Natural killer cell treated with Interleukin-12 subunit alpha and Interleukin-12 subunit beta and Interleukin-15 and Interleukin-18, amount 100 ng/mL, for 72 hours (primary cell): ENCODE measurements at regions not wholly inside any gene's neighbourhood (a gene's known extent, or its start where the extent isn't known, plus 50 kb on each side); places are given as distances from the start of the nearest gene placed in this dataset.

Source experiments
- ATAC-seq, 2 donors: fragments of 150-1000 bp; cut with Tn5 transposase in 1 of 2; sonication (Bioruptor Pico), chemical (Tn5 transposase) in 1 of 2; 2 replicates each; pipeline ENCODE4 v1.10.0; 2021
- DNase-seq: peaks from one replicate; pipeline ENCODE4 v3.0.0; 2022; ENCODE audit warnings: low spot score
- H3K27ac Mint-ChIP-seq, 2 donors: 1 replicate in 1 of 2; 2 replicates in 1 of 2; pipeline ENCODE4 v1.8.0; 2022; ENCODE audit warnings: mixed read lengths in 2 of 2, mild to moderate bottlenecking in 1 of 2, moderate library complexity in 1 of 2
- H3K27me3 Mint-ChIP-seq, 2 donors: 1 replicate in 1 of 2; 2 replicates in 1 of 2; pipeline ENCODE4 v1.8.0; 2022; ENCODE audit warnings: mixed read lengths in 2 of 2
- H3K36me3 Mint-ChIP-seq: one replicate; pipeline ENCODE4 v1.8.0; 2022; ENCODE audit warnings: mixed read lengths
- H3K4me1 Mint-ChIP-seq, 2 donors: 1 replicate in 1 of 2; 2 replicates in 1 of 2; pipeline ENCODE4 v1.8.0; 2022; ENCODE audit warnings: low read depth in 2 of 2, mixed read lengths in 2 of 2, mild to moderate bottlenecking in 1 of 2
- H3K4me3 Mint-ChIP-seq: one replicate; pipeline ENCODE4 v1.8.0; 2022; ENCODE audit warnings: mixed read lengths
- H3K9me3 Mint-ChIP-seq: 2 replicates; pipeline ENCODE4 v1.8.0; 2022; ENCODE audit warnings: mixed read lengths

GRCh38 chr16:73545755-73546154 lies 497.8 kb upstream of the ZFHX3 start:
- Mint-ChIP-seq H3K9me3 (no peaks in the 10 kb centered on the region), H3K27me3 (peaks cover 47 to 57% of the 10 kb centered on the region in 2 donors), H3K36me3 (no peaks in the 10 kb centered on the region), H3K4me3 (no peak overlapping the region), H3K4me1 (no peaks in the 10 kb centered on the region), H3K27ac (no peak overlapping the region)
- DNase-seq (no peak), ATAC-seq (no peak)

GRCh38 chr16:73545290-73545689 lies 497.4 kb upstream of the ZFHX3 start:
- ATAC-seq (no peak), DNase-seq (no peak)
- Mint-ChIP-seq H3K27ac (no peak overlapping the region), H3K4me3 (no peak overlapping the region), H3K9me3 (no peaks in the 10 kb centered on the region), H3K4me1 (no peaks in the 10 kb centered on the region), H3K27me3 (peaks cover 46 to 52% of the 10 kb centered on the region in 2 donors), H3K36me3 (no peaks in the 10 kb centered on the region)

DNA sequence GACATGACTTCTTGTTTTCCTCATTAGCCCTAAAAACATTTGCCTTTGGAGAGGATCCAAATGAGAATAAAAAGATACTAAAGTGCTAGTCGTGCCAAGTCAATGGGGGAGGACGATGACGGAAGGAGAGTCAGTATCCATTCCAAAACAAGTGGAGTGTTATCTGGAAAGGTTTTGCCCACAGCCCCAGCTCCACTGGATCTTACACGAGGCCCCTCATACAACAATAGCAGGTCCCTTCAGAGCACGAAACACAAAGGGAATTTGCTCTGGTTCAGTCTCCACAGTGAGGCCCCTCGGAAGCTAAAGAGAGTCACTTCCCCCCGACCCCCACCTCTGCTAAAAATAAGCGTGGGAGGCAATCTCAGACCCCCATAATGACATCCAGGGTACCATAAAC lies 496.9 kb upstream of the ZFHX3 start:
- Mint-ChIP-seq H3K36me3 (no peaks in the 10 kb centered on the region), H3K4me1 (no peaks in the 10 kb centered on the region), H3K4me3 (no peak overlapping the region), H3K27ac (no peak overlapping the region), H3K9me3 (no peaks in the 10 kb centered on the region), H3K27me3 (peaks cover 48 to 50% of the 10 kb centered on the region in 2 donors)
- ATAC-seq (no peak), DNase-seq (no peak)

DNA sequence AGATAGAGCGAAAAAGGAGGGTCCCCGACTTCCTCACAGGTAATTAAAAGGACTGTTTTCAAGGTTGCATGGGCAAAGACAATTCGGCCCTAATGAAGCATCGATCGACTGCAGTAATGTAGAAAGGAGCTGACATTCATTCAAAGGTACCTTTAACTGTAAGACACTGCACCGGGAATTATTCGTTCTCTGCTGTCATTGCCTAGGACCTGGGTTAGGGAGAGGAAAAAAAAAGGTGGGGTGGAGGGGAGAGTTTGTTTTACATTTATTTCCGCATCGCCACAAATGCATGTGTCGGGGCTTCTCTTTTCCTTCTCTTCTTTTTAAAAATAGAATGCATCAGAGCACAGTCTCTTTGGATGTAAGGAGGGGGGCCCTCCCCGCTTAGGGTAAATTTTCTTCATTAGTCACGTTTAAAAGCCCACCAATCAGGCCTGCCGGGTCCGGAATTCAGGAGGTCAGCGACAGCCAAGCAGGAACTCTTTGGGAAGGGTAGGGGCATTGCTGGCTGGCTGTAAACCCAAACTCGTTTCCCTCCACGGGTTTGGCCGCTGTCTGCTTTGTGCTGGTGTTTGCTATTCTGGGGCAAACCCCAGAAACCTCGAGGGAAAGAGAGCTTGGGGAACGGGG lies 496.2 kb upstream of the ZFHX3 start:
- DNase-seq (no peak), ATAC-seq (no peak)
- H3K4me1 Mint-ChIP-seq, result no peaks in the 10 kb centered on the region
- no peaks in the 10 kb centered on the region for H3K9me3 Mint-ChIP-seq
- no peaks in the 10 kb centered on the region for H3K36me3 Mint-ChIP-seq
- H3K27me3 Mint-ChIP-seq, result peaks cover 44 to 47% of the 10 kb centered on the region in 2 donors
- no peak overlapping the region for H3K4me3 Mint-ChIP-seq
- no peak overlapping the region for H3K27ac Mint-ChIP-seq

DNA sequence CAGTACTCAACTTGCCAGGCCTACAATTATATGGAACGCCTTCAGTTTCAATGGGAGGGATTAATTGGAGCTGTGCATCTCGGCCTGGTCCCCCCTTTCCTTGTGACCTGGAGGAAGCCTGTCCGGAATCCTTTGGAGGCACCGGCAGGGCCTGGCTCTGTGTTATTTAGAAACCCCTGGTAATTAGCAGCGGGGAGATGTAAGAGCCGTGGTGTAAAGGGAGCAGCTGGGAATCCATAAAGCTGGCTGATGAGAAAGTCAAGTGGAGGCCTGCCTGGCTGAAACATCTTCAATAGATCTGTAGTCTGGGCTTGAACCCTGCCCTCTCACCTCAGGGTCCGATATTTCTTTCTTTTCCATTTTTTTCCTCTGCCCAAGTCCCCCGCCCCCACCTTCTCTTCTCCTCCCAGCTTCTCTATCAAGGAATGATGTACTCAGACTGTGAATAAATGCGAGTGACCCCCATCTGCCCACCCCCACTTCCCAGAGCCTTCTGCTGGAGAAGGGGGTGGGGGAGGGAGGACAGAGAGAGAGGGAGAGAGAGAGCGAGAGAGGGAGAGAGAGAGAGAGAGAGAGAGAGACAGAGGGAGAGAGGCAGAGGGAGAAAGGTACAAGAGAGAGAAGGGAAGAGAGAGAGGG lies 495.5 kb upstream of the ZFHX3 start:
- H3K9me3 Mint-ChIP-seq, result no peaks in the 10 kb centered on the region
- H3K4me3 Mint-ChIP-seq, result no peak overlapping the region
- H3K4me1 Mint-ChIP-seq, result no peaks in the 10 kb centered on the region
- ATAC-seq (no peak), DNase-seq (no peak)
- peaks cover 44 to 47% of the 10 kb centered on the region in 2 donors for H3K27me3 Mint-ChIP-seq
- H3K27ac Mint-ChIP-seq, result no peak overlapping the region
- H3K36me3 Mint-ChIP-seq, result no peaks in the 10 kb centered on the region

GRCh38 chr16:73542885-73543284 lies 495.0 kb upstream of the ZFHX3 start:
- no peak overlapping the region for H3K27ac Mint-ChIP-seq
- no peaks in the 10 kb centered on the region for H3K4me1 Mint-ChIP-seq
- ATAC-seq, result no peak
- no peak for DNase-seq
- H3K4me3 Mint-ChIP-seq, result no peak overlapping the region
- H3K36me3 Mint-ChIP-seq, result no peaks in the 10 kb centered on the region
- H3K27me3 Mint-ChIP-seq, result peaks cover 40 to 45% of the 10 kb centered on the region in 2 donors
- no peaks in the 10 kb centered on the region for H3K9me3 Mint-ChIP-seq

DNA sequence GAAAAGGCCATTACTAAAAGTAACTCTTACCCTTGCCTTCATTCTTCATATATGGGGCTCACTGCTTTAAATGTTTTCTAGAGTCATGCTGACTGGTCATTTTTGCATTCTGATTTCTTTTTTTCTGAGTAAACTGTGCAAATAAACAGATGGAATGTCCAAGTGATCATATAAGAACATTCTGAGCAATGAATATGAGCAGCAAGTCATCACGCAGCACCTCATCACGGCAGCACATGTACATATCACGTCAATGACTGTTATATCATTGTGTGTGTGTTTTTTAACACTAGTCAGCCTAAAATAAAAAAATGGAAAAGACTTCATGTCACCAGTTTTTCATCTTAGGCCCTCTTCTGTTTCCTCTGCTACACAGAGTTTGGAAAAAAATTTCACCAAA lies 490.0 kb upstream of the ZFHX3 start:
- Mint-ChIP-seq H3K4me3 (no peak overlapping the region), H3K4me1 (no peaks in the 10 kb centered on the region), H3K27me3 (peaks cover 16 to 18% of the 10 kb centered on the region in 2 donors), H3K9me3 (peaks cover 11% of the 10 kb centered on the region), H3K36me3 (no peaks in the 10 kb centered on the region), H3K27ac (no peak overlapping the region)
- ATAC-seq, result no peak
- DNase-seq, result no peak

GRCh38 chr16:73536931-73537330 lies 489.0 kb upstream of the ZFHX3 start:
- H3K36me3 Mint-ChIP-seq, result no peaks in the 10 kb centered on the region
- H3K4me3 Mint-ChIP-seq, result no peak overlapping the region
- H3K4me1 Mint-ChIP-seq, result no peaks in the 10 kb centered on the region
- H3K27ac Mint-ChIP-seq, result no peak overlapping the region
- peaks cover 17 to 22% of the 10 kb centered on the region in 2 donors for H3K27me3 Mint-ChIP-seq
- ATAC-seq (no peak), DNase-seq (no peak)
- peaks cover 11% of the 10 kb centered on the region for H3K9me3 Mint-ChIP-seq

DNA sequence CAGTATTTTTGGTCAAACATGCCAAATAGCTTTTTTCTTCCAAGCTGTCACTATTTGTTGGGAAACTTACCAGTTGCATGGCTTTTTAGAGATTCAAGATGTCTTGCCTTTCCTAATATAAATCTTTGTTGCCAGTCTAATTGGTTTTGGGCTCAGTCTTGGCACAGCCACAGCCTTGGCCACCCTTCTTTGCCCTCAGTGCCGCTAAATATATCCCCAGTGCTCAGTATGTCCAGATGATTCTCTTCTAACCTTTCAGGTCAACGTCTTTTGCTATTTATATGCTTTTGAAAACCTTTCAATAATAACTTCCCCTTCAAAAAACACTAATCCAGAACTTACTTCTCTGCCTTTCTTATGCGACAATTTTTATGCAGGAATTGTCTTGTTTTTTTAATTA lies 483.1 kb upstream of the ZFHX3 start:
- Mint-ChIP-seq H3K4me1 (no peaks in the 10 kb centered on the region), H3K36me3 (no peaks in the 10 kb centered on the region), H3K4me3 (no peak overlapping the region), H3K27ac (no peak overlapping the region), H3K9me3 (peaks cover 11% of the 10 kb centered on the region), H3K27me3 (peaks cover 9 to 22% of the 10 kb centered on the region in 2 donors)
- no peak for DNase-seq
- no peak for ATAC-seq

- ATAC-seq, result no peak
- H3K9me3 Mint-ChIP-seq, result peaks cover 11% of the 10 kb centered on the region
- DNase-seq, result no peak
- peaks cover 9 to 22% of the 10 kb centered on the region in 2 donors for H3K27me3 Mint-ChIP-seq
- no peaks in the 10 kb centered on the region for H3K4me1 Mint-ChIP-seq
- no peaks in the 10 kb centered on the region for H3K36me3 Mint-ChIP-seq
- H3K4me3 Mint-ChIP-seq, result no peak overlapping the region
- H3K27ac Mint-ChIP-seq, result no peak overlapping the region
Measured at GRCh38 chr16:73530529-73530928, 482.6 kb upstream of the ZFHX3 start.

- Mint-ChIP-seq H3K27me3 (peaks cover 9 to 21% of the 10 kb centered on the region in 2 donors), H3K4me3 (no peak overlapping the region), H3K27ac (no peak overlapping the region), H3K9me3 (peaks cover 11% of the 10 kb centered on the region), H3K36me3 (no peaks in the 10 kb centered on the region), H3K4me1 (no peaks in the 10 kb centered on the region)
- DNase-seq, result no peak
- ATAC-seq, result no peak
Measured at GRCh38 chr16:73529303-73530012, 481.5 kb upstream of the ZFHX3 start.

DNA sequence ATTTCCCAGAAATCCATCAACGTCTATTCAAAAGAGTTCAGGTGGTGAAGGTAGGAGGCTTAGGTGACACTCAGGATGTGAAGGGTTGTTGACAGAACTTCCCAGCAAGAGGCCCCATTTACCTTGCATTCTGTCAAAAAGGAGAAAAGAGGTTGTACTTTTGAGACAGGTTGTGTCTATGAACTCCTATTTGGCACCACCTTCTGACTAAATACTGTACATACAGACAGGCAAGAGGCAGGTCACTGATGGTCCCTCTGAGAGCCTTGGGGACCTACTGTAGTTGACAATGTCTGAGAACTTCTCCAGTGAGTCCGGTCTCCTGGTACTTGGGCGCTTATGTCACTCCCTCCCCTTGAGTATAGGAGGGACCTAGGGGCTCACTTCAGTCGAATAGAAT lies 479.3 kb upstream of the ZFHX3 start:
- peaks cover 2 to 3% of the 10 kb centered on the region in 2 donors for H3K27me3 Mint-ChIP-seq
- H3K36me3 Mint-ChIP-seq, result no peaks in the 10 kb centered on the region
- DNase-seq, result no peak
- H3K4me1 Mint-ChIP-seq, result no peaks in the 10 kb centered on the region
- no peak overlapping the region for H3K4me3 Mint-ChIP-seq
- no peaks in the 10 kb centered on the region for H3K9me3 Mint-ChIP-seq
- H3K27ac Mint-ChIP-seq, result no peak overlapping the region
- ATAC-seq, result no peak

DNA sequence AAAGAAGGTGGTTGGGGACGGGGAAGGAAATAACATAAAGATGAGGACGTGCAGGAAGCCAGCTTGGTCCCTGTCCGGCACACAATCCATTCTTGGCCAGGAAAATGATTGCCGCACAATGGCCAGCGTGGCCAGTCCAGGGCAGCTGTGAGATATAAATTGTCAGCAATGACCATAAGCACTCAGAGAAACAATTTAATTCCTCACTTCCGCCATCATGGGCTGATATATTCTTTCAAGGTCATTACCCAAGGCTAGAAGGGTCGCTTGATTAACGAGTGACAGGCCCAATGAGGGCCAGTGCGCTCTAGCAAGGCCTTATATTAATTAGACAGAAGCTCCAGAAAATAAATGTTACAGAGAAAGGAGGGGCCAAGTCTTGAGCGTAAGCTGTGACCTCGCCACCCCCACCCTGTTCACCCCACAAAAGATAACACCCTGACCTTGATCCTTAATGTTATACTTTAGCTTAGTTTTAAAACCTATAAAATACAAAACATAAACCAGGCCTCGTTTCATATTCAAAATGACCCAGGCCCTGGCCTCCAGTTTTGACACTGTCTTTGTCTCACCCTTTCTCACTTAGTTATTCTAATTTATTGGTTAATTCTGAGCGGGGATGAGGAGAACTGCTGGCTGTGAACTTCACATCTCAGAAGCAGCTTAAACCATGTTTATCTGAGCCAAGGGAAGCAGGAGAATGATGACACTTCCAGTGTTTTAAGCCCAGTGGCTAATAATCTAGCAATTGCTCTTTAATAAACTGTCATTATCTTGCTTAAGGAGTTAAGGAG lies 478.3 kb upstream of the ZFHX3 start:
- H3K4me1 Mint-ChIP-seq, result no peaks in the 10 kb centered on the region
- H3K27me3 Mint-ChIP-seq, result peaks cover 0 to 2% of the 10 kb centered on the region in 2 donors
- H3K4me3 Mint-ChIP-seq, result no peak overlapping the region
- no peaks in the 10 kb centered on the region for H3K36me3 Mint-ChIP-seq
- H3K9me3 Mint-ChIP-seq, result no peaks in the 10 kb centered on the region
- no peak overlapping the region for H3K27ac Mint-ChIP-seq
- no peak for ATAC-seq
- no peak for DNase-seq

DNA sequence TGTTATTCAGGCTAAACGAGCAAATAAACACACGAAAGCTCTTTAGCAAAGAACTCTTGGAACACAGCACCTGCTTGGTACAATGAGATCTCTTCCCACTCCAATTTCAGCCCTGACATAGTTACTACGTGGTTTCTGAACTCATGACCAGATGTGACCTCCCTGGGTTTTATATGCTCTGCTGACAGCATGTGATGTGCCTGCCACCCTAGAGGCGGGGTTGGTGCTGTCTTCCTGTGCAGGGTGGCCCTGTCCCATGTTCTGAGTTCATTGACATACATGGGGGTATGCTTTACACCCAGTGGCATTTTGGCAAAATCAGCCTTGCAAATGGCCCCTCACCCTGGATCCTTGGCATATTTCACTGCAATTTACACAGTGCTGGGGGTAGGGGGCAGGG lies 475.3 kb upstream of the ZFHX3 start:
- DNase-seq (no peak), ATAC-seq (no peak)
- peaks cover 2% of the 10 kb centered on the region for H3K9me3 Mint-ChIP-seq
- no peaks in the 10 kb centered on the region for H3K4me1 Mint-ChIP-seq
- no peaks in the 10 kb centered on the region for H3K36me3 Mint-ChIP-seq
- H3K27me3 Mint-ChIP-seq, result peaks cover 5% of the 10 kb centered on the region in 2 donors
- no peak overlapping the region for H3K27ac Mint-ChIP-seq
- H3K4me3 Mint-ChIP-seq, result no peak overlapping the region
